Stomach smooth muscle (tissue), 2 donors: ENCODE measurements at regions not wholly inside any gene's neighbourhood (a gene's known extent, or its start where the extent isn't known, plus 50 kb on each side); places are given as distances from the start of the nearest gene placed in this dataset.

ENCODE experiments used
- H3K27ac ChIP-seq: one replicate; pipeline ENCODE4 v1.7.0; 2013; ENCODE audit warnings: mild to moderate bottlenecking, low read length, inconsistent platforms
- H3K27me3 ChIP-seq, 2 donors: one replicate each; pipeline ENCODE4 v1.7.0; 2013; ENCODE audit warnings: low read length in 2 of 2; ENCODE audit not compliant: insufficient read depth in 2 of 2, control insufficient read depth in 1 of 2
- H3K36me3 ChIP-seq, 2 donors: one replicate each; pipeline ENCODE4 v1.7.0; 2013; ENCODE audit warnings: low read length in 2 of 2; ENCODE audit not compliant: control insufficient read depth in 2 of 2, insufficient read depth in 2 of 2
- H3K4me1 ChIP-seq: one replicate; pipeline ENCODE4 v1.7.0; 2013; ENCODE audit warnings: low read length; ENCODE audit not compliant: control insufficient read depth, insufficient read depth
- H3K4me3 ChIP-seq, 2 donors: one replicate each; pipeline ENCODE4 v1.7.0; 2013; ENCODE audit warnings: low read length in 2 of 2
- H3K9ac ChIP-seq, 2 donors: one replicate each; pipeline ENCODE4 v1.7.0; 2013; ENCODE audit warnings: low read length in 2 of 2, mild to moderate bottlenecking in 1 of 2
- H3K9me3 ChIP-seq, 2 donors: one replicate each; pipeline ENCODE4 v1.7.0; 2013; ENCODE audit warnings: low read length in 2 of 2; ENCODE audit not compliant: control insufficient read depth in 2 of 2
- donor health status: healthy.
- donor health status: Pancreatic carcinoma.

DNA sequence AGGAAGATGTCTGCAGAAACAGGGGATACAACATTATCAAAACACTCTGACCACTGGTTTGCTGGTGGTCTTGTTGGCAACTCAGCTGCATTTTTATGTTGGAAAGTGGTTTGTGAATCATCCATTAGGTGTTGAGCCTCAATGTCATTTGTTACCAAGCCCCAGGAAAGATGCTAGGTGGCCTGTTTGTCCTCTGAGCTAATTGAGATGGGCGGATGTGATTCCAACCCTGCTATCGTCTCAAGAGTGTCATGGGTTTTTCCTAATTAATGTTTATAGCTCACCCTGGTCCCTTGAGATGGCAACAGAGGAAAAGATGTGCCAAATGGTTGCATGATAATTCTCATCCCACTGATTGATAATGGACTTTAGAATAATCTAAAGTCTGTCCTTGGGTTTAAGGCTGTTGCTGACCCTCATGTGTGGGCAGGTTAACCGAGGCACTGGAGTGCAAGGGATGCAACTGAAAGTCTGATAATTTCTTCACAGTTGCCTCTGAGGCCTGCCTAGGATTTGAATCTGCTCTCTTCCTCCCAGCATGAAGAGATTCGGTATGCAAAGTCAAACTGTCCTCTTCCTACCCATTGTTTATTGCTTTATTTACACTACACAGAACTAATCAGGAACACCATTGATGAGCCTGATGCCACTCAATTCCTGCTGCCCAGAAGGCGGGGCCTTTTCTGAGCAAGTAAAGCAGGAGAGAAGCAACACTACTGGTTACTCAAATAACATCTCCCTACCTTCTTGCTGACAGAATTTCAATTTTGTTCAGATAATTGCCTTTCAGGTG lies 166.2 kb upstream of the TBC1D5 start:
- H3K27me3 ChIP-seq, result no peaks in the 10 kb centered on the region
- H3K9me3 ChIP-seq, result no peaks in the 10 kb centered on the region
- H3K27ac ChIP-seq, result no peak overlapping the region
- no peaks in the 10 kb centered on the region for H3K4me1 ChIP-seq
- no peaks in the 10 kb centered on the region for H3K36me3 ChIP-seq
- no peak overlapping the region for H3K9ac ChIP-seq
- H3K4me3 ChIP-seq, result no peak overlapping the region

DNA sequence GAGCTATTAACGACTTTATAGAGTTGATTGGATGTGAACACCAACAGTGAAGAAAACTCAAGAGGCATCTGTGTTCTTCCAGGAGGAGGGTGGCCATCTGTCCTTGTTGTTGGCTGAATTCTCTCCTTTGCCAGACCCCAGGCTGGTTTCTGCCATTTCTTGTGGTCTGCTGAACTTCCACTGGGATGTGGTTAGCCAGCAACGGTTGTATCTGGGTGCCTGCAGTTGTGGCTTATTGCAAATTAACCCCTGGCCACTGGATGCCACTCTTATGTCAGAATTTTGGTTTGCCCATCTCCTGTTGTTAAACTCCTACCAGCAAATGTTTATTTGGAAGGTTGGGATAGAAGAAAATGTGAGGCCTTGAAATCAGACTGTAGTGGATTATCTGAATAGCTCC lies 163.6 kb upstream of the TBC1D5 start:
- Histone ChIP-seq H3K4me1 (no peaks in the 10 kb centered on the region), H3K9ac (no peak overlapping the region), H3K36me3 (no peaks in the 10 kb centered on the region), H3K9me3 (no peaks in the 10 kb centered on the region), H3K4me3 (no peak overlapping the region), H3K27me3 (no peaks in the 10 kb centered on the region), H3K27ac (no peak overlapping the region)

DNA sequence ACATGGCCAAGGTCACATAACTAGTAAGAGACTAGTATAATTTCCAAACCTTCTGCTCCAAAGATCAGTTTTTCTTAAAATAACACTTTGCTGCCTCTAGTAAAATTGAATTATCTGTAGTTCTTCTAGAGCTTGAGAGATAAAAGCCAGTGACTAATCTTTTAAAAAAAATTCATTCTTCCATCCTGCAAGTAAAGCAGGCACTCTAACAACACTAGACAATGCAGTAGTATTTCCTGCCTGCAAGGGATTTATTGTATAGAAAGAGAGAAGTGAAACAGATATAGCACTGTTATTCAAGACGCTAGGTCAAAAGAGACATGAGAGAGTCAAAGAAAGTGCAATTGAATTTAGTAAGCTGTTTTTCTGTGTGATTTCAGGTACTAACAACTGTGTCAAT lies 159.5 kb upstream of the TBC1D5 start:
- no peaks in the 10 kb centered on the region for H3K9me3 ChIP-seq
- H3K27me3 ChIP-seq, result no peaks in the 10 kb centered on the region
- no peak overlapping the region for H3K4me3 ChIP-seq
- no peak overlapping the region for H3K9ac ChIP-seq
- H3K36me3 ChIP-seq, result no peaks in the 10 kb centered on the region
- no peaks in the 10 kb centered on the region for H3K4me1 ChIP-seq
- no peak overlapping the region for H3K27ac ChIP-seq

DNA sequence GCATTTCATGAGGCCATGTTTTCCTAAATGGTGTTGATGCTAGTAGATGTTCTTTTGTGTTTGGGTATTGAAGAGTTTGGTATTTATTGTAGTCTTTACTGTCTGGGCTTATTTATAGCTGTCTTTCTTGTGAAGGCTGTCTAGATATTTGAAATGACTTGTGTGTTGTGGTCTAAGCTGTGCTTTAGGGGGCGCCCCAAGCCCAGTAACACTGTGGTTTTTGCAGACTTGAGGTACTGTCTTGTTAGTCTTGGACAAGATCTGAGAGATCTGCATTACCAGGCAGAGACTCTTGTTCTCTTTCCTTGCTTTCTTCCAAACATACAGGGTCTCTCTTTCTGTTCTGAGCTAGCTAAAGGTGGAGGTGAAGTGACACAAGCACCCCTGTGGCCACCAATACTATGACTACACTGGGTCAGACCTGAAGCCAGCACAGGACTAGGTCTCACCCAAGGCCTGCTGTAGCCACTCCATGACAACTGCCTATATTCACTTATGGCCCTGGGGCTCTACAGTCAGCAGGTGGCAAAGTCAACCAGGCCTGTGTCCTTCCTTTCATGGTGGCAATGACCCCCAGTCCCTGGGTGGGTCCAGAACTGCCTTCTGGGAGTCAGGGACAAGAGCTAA lies 152.1 kb upstream of the TBC1D5 start:
- Histone ChIP-seq H3K36me3 (no peaks in the 10 kb centered on the region), H3K9me3 (no peaks in the 10 kb centered on the region), H3K9ac (no peak overlapping the region), H3K4me3 (no peak overlapping the region), H3K27me3 (no peaks in the 10 kb centered on the region), H3K27ac (no peak overlapping the region), H3K4me1 (no peaks in the 10 kb centered on the region)

DNA sequence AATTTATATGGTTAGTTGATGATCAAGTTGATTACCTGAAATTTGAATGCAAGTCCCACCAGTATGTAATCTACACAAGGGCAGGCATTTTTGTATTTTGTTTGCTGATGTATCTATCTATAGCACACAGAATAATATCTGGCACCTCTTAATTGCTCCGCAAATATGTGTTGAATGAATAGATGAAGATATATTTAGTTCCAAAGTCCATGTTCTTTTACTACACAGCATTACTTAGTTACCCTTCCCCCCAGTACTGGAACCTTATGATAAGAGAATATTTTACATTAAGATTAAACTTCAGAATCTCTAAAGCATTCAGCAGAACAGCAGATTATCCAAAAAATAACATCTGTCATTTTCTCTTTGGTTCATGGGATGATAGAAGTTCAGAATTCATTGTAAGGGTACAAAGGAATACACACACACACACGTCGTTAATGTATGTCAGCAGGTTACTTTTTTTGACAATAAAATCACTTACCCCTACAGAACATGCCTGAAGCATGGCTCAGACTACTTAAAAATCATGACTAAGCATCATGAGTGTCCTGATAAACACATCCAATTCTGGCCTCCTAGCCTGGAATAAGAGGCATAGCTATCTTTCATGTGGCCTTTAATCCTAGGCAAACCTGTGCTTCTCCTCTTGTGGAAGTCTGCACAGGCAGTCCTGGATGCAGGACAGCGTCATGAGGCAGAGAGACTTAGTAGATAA lies 148.9 kb upstream of the TBC1D5 start:
- Histone ChIP-seq H3K4me1 (no peaks in the 10 kb centered on the region), H3K36me3 (no peaks in the 10 kb centered on the region), H3K4me3 (no peak overlapping the region), H3K9me3 (no peaks in the 10 kb centered on the region), H3K9ac (no peak overlapping the region), H3K27me3 (no peaks in the 10 kb centered on the region), H3K27ac (no peak overlapping the region)

DNA sequence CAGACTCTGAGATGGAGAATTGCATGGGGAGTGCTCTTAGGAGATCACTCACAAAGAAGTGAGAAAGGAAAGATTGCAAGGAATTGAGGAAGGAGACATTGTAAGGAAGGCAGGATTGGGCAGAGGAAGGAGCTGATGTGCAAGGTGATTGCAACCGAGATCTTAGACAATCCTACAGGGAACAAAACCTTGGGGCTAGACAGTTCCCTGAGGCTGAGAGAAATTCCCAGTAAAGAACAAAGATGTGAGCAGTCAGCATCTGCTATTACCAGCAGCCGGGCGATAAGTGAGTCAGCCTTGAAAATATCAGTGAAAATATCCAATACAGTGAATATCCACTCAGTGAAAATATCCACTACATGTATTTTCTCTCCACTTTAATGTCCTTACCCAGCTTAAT lies 143.6 kb upstream of the TBC1D5 start:
- Histone ChIP-seq H3K27ac (no peak overlapping the region), H3K4me3 (no peak overlapping the region), H3K4me1 (no peaks in the 10 kb centered on the region), H3K9me3 (no peaks in the 10 kb centered on the region), H3K36me3 (no peaks in the 10 kb centered on the region), H3K27me3 (no peaks in the 10 kb centered on the region), H3K9ac (no peak overlapping the region)

DNA sequence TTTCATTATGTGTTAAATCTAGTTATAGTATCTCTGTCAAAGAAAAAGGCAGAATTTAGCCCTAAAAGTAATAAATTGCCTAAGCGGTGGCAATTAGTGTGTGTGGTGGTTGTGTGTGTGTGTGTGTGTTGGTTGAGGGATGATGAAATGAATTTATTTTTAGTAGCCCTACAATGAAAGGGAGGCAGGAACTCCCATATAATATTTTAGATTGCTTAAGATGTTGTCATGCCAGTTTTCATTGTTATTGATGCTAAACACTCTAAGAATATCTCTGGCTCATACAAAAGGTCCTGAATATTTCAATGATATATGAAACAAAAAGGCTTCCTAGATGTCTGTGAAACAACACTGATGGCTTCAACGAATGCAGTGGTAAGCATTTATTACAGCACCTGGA lies 140.6 kb upstream of the TBC1D5 start:
- Histone ChIP-seq H3K4me1 (no peaks in the 10 kb centered on the region), H3K9me3 (no peaks in the 10 kb centered on the region), H3K9ac (no peak overlapping the region), H3K4me3 (no peak overlapping the region), H3K27me3 (no peaks in the 10 kb centered on the region), H3K36me3 (no peaks in the 10 kb centered on the region), H3K27ac (no peak overlapping the region)

DNA sequence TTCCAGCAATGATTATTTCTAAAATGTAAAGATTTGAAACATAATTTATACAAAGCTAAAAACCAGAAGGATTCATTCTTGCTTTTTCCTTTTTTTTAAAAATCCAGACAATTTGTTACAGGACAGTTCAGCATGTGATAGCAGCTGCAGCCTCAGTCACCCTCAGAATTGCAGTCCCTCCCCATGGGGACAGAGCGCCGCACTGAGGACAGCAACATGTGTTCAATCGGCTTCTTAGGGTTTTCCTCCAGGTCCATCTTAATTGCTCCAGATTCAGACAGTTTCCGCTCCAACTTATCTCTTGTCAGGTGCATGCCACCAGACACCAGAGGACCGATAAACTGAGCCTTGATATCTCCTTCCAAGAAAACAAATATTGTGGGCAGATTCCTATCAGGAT lies 134.9 kb upstream of the TBC1D5 start:
- no peak overlapping the region for H3K27ac ChIP-seq
- no peaks in the 10 kb centered on the region for H3K9me3 ChIP-seq
- no peak overlapping the region for H3K9ac ChIP-seq
- no peaks in the 10 kb centered on the region for H3K27me3 ChIP-seq
- no peaks in the 10 kb centered on the region for H3K4me1 ChIP-seq
- H3K4me3 ChIP-seq, result no peak overlapping the region
- H3K36me3 ChIP-seq, result no peaks in the 10 kb centered on the region

DNA sequence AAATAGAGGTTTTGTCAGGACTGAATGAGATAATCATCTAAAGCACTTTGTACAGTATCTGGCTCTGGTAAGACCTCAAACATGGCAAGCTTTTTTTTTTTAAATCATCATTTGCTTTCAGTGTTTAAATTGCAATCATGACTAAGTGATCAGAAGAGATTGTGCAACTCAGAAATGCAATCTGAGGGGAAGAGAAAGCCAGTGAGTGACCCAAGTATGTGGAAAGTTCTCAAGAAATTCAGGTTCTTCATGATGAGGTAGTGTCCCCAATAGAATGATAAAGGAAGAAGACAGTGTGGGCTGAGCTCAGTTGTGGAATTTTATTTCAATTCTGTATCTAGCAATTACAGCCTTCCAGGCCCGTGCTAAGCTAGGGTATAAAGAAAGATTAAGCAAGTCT lies 132.2 kb upstream of the TBC1D5 start:
- Histone ChIP-seq H3K27ac (no peak overlapping the region), H3K4me1 (no peaks in the 10 kb centered on the region), H3K9me3 (no peaks in the 10 kb centered on the region), H3K27me3 (no peaks in the 10 kb centered on the region), H3K9ac (no peak overlapping the region), H3K4me3 (no peak overlapping the region), H3K36me3 (no peaks in the 10 kb centered on the region)

DNA sequence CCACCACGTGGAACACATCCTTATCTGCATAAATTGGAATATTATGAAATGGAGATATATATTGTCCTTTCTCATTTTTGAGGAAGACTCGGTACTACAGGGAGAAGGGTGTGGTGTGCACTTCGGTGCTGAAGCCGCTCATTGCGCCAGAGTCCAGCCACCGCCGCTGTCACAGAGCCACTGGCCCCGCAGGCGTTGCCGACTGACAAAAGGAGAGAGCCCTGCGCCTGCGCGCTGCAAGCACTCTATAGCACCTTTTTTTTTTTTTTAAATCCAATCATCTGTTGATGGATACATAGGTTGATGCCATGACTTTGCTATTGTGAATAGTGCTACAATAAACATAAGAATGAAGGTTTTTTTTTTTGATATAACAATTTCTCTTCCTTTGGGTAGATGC lies 130.0 kb upstream of the TBC1D5 start:
- no peaks in the 10 kb centered on the region for H3K27me3 ChIP-seq
- no peaks in the 10 kb centered on the region for H3K4me1 ChIP-seq
- no peak overlapping the region for H3K27ac ChIP-seq
- H3K36me3 ChIP-seq, result no peaks in the 10 kb centered on the region
- H3K9ac ChIP-seq, result no peak overlapping the region
- H3K4me3 ChIP-seq, result no peak overlapping the region
- no peaks in the 10 kb centered on the region for H3K9me3 ChIP-seq

DNA sequence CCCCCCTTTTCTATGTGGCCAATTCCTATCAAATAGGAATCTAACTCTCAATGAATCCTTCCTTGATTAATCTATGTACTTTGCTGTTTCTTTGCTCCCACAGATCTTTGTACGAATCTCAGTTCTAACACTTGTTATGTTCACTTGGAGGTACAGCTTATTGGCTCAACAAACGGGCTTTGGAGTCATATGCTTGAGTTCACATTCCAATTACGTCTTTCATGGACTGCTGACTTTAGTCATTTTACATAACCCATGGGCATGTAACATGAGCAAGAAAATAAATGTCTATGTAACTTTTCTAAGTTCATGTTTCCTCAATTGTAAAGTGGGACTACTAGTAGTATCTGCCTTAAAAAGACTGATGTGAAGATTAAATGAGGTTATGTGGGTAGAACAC lies 123.2 kb upstream of the TBC1D5 start:
- no peak overlapping the region for H3K4me3 ChIP-seq

More for the DNA sequence above, 123.2 kb upstream of the TBC1D5 start:
- Histone ChIP-seq H3K27me3 (no peaks in the 10 kb centered on the region), H3K36me3 (no peaks in the 10 kb centered on the region), H3K27ac (no peak overlapping the region), H3K9ac (no peak overlapping the region), H3K9me3 (no peaks in the 10 kb centered on the region), H3K4me1 (no peaks in the 10 kb centered on the region)
